H9 (cell line): ENCODE measurements at regions not wholly inside any gene's neighbourhood (a gene's known extent, or its start where the extent isn't known, plus 50 kb on each side); places are given as distances from the start of the nearest gene placed in this dataset.

Source experiments
- DNase-seq: peaks from one replicate; pipeline ENCODE4 v3.0.0-alpha.2; 2017
- H2AFZ ChIP-seq: one replicate; pipeline ENCODE4 v1.6.1; 2013; ENCODE audit warnings: mild to moderate bottlenecking, low read length, control low read depth, moderate library complexity
- H2AK5ac ChIP-seq: 2 replicates; pipeline ENCODE4 v1.6.1; 2013; ENCODE audit warnings: low read length, control low read depth, mixed read lengths; ENCODE audit not compliant: insufficient read length
- H2BK120ac ChIP-seq: one replicate; pipeline ENCODE4 v1.6.1; 2013; ENCODE audit warnings: low read depth, mild to moderate bottlenecking, low read length, control low read depth, inconsistent platforms; ENCODE audit not compliant: poor library complexity, severe bottlenecking
- H2BK12ac ChIP-seq: 2 replicates; pipeline ENCODE4 v1.6.1; 2013; ENCODE audit warnings: low read length, control low read depth, mixed read lengths, low read depth; ENCODE audit not compliant: insufficient read length
- H2BK15ac ChIP-seq: 2 replicates; pipeline ENCODE4 v1.6.1; 2013; ENCODE audit warnings: low read depth, low read length, control low read depth
- H2BK20ac ChIP-seq: one replicate; pipeline ENCODE4 v1.6.1; 2013; ENCODE audit warnings: low read depth, mild to moderate bottlenecking, low read length, control low read depth, inconsistent platforms; ENCODE audit not compliant: poor library complexity, severe bottlenecking
- H2BK5ac ChIP-seq: 2 replicates; pipeline ENCODE4 v1.6.1; 2013; ENCODE audit warnings: low read length, control low read depth, mixed read lengths; ENCODE audit not compliant: insufficient read length
- H3K14ac ChIP-seq: 2 replicates; pipeline ENCODE4 v1.6.1; 2013; ENCODE audit warnings: low read length, control low read depth; ENCODE audit not compliant: insufficient read depth
- H3K18ac ChIP-seq: 2 replicates; pipeline ENCODE4 v1.6.1; 2013; ENCODE audit warnings: low read depth, mild to moderate bottlenecking, mixed read lengths, low read length, control low read depth; ENCODE audit not compliant: insufficient read length
- H3K23ac ChIP-seq: 2 replicates; pipeline ENCODE4 v1.6.1; 2013; ENCODE audit warnings: low read length, control low read depth, mixed read lengths, low read depth; ENCODE audit not compliant: insufficient read length
- H3K23me2 ChIP-seq: 2 replicates; pipeline ENCODE4 v1.6.1; 2013; ENCODE audit warnings: low read depth, mild to moderate bottlenecking, mixed read lengths, low read length, control low read depth; ENCODE audit not compliant: insufficient read length, poor library complexity, severe bottlenecking
- H3K27ac ChIP-seq: 2 replicates; pipeline ENCODE4 v1.5.1; 2013; ENCODE audit warnings: low read length, control low read depth, mixed read lengths, low read depth; ENCODE audit not compliant: insufficient read length
- H3K27me3 ChIP-seq: 2 replicates; pipeline ENCODE4 v1.6.1; 2013; ENCODE audit warnings: low read length, control low read depth, inconsistent platforms; ENCODE audit not compliant: insufficient read depth
- H3K4ac ChIP-seq: 2 replicates; pipeline ENCODE4 v1.6.1; 2013; ENCODE audit warnings: low read depth, mild to moderate bottlenecking, control low read depth, inconsistent platforms, low read length, moderate library complexity
- H3K4me1 ChIP-seq: 2 replicates; pipeline ENCODE4 v1.6.1; 2013; ENCODE audit warnings: low read length, control low read depth, inconsistent platforms; ENCODE audit not compliant: insufficient read depth
- H3K4me2 ChIP-seq: 2 replicates; pipeline ENCODE4 v1.6.1; 2013; ENCODE audit warnings: low read length, control low read depth, mixed read lengths; ENCODE audit not compliant: insufficient read length, insufficient read depth
- H3K56ac ChIP-seq: 2 replicates; pipeline ENCODE4 v1.6.1; 2013; ENCODE audit warnings: low read depth, mild to moderate bottlenecking, mixed read lengths, low read length, control low read depth; ENCODE audit not compliant: insufficient read length
- H3K79me1 ChIP-seq: 2 replicates; pipeline ENCODE4 v1.6.1; 2013; ENCODE audit warnings: low read depth, mild to moderate bottlenecking, moderate library complexity, low read length, control low read depth, inconsistent platforms; ENCODE audit not compliant: insufficient read depth, poor library complexity, severe bottlenecking
- H3K79me2 ChIP-seq: 2 replicates; pipeline ENCODE4 v1.6.1; 2013; ENCODE audit warnings: low read length, control low read depth, inconsistent platforms; ENCODE audit not compliant: insufficient read depth
- H3K9ac ChIP-seq: 2 replicates; pipeline ENCODE4 v1.6.1; 2013; ENCODE audit warnings: low read length, control low read depth, mixed read lengths; ENCODE audit not compliant: insufficient read length; ENCODE audit errors: extremely low read depth
- H3K9me3 ChIP-seq: one replicate; pipeline ENCODE4 v1.6.1; 2013; ENCODE audit warnings: low read depth, low read length, inconsistent platforms; ENCODE audit not compliant: control insufficient read depth
- H3T11ph ChIP-seq: one replicate; pipeline ENCODE4 v1.6.1; 2013; ENCODE audit warnings: mild to moderate bottlenecking, low read length, control low read depth, inconsistent platforms
- H4K20me1 ChIP-seq: one replicate; pipeline ENCODE4 v1.6.1; 2013; ENCODE audit not compliant: control insufficient read depth, insufficient read length, insufficient read depth
- H4K5ac ChIP-seq: 2 replicates; pipeline ENCODE4 v1.6.1; 2013; ENCODE audit warnings: low read depth, mild to moderate bottlenecking, mixed read lengths, low read length, control low read depth; ENCODE audit not compliant: insufficient read length
- H4K8ac ChIP-seq: replicated peaks from 2 replicates; pipeline ENCODE4 v1.6.1; 2013; ENCODE audit warnings: low read length, control low read depth, mixed read lengths, low read depth; ENCODE audit not compliant: insufficient read length
- H4K91ac ChIP-seq: 2 replicates; pipeline ENCODE4 v1.6.1; 2013; ENCODE audit warnings: low read depth, mild to moderate bottlenecking, moderate library complexity, mixed read lengths, low read length, control low read depth; ENCODE audit not compliant: insufficient read length
- H3K27ac Mint-ChIP-seq, 3 experiments: 2 replicates in 2 of 3; 3 replicates in 1 of 3; pipeline ENCODE4 v1.8.0; 2020 to 2021; ENCODE audit warnings: mixed read lengths in 3 of 3, mild to moderate bottlenecking in 1 of 3, moderate library complexity in 1 of 3
- H3K27me3 Mint-ChIP-seq: 2 replicates; pipeline ENCODE4 v1.8.0; 2021; ENCODE audit warnings: low read depth, mild to moderate bottlenecking, moderate library complexity, mixed read lengths
- H3K36me3 Mint-ChIP-seq, 3 experiments: 2 replicates in 2 of 3; 3 replicates in 1 of 3; pipeline ENCODE4 v1.8.0; 2020 to 2021; ENCODE audit warnings: low read depth in 3 of 3, mixed read lengths in 3 of 3; ENCODE audit not compliant: insufficient read depth in 1 of 3
- H3K4me1 Mint-ChIP-seq, 2 experiments: 2 replicates each; pipeline ENCODE4 v1.8.0; 2020; ENCODE audit warnings: mixed read lengths in 2 of 2
- H3K4me3 Mint-ChIP-seq, 2 experiments: 2 replicates in 1 of 2; 3 replicates in 1 of 2; pipeline ENCODE4 v1.8.0; 2020 to 2021; ENCODE audit warnings: mild to moderate bottlenecking in 2 of 2, mixed read lengths in 2 of 2, moderate library complexity in 1 of 2
- H3K9me3 Mint-ChIP-seq, 2 experiments: 2 replicates in 1 of 2; 3 replicates in 1 of 2; pipeline ENCODE4 v1.8.0; 2020; ENCODE audit warnings: mild to moderate bottlenecking in 2 of 2, mixed read lengths in 2 of 2, moderate library complexity in 1 of 2
- WGBS: extraction: QIAGEN DNeasy Blood & Tissue Kit; methylation state at CpG from one replicate; pipeline ENCODE4 v1.1.7; 2013; ENCODE audit warnings: missing lambda C conversion rate, low lambda C conversion rate, mixed read lengths; ENCODE audit not compliant: insufficient read length; ENCODE audit errors: extremely low coverage; 5-methylcytosine and 5-hydroxymethylcytosine counted together
- TF ChIP-seq, protein P1 (sequence below): fragments of 200-600 bp; sonication (generic); conservative IDR thresholded peaks from 3 replicates; pipeline ENCODE4 v1.8.0; 2021; ENCODE audit warnings: antibody characterized with exemption, mild to moderate bottlenecking

DNA sequence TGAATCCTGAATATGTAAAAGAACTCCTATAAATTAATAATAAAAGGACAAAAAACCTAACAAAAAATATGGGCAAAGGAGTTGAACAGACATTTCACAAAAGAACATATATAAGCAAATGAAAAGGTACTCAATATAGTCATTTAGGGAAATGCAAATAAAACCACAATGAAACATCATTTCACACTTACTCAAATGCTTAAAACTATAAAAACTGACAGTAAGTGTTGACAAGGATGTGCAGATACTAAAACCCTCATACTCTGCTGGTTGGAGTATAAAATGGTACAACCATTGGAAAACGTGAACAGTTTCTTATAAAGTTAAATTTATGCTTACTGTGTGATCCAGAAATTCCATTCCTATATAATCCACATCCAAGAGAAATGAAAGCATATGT lies 247.1 kb downstream of the GXYLT1 start:
- H3K23me2 ChIP-seq, result no peaks in the 10 kb centered on the region
- no CpG with 5 or more reads among the region's 1 CpG for WGBS

More for the DNA sequence above, 247.1 kb downstream of the GXYLT1 start:
- no peak overlapping the region for H2BK120ac ChIP-seq
- no peaks in the 10 kb centered on the region for H3K79me1 ChIP-seq
- no peak overlapping the region for H3K23ac ChIP-seq
- no peak overlapping the region for H4K5ac ChIP-seq
- no peaks in the 10 kb centered on the region; a peak in 2 of 7 replicates for H3K36me3 Mint-ChIP-seq
- no peaks in the 10 kb centered on the region for H3K79me2 ChIP-seq
- no peak overlapping the region for H3K9ac ChIP-seq
- H3K9me3 ChIP-seq, result no peaks in the 10 kb centered on the region
- H4K8ac ChIP-seq, result no peak overlapping the region
- H3K27me3 ChIP-seq, result no peaks in the 10 kb centered on the region
- no peak for DNase-seq
- no peaks in the 10 kb centered on the region for H3K4me1 Mint-ChIP-seq
- no peak overlapping the region for H2BK20ac ChIP-seq
- no peak overlapping the region for H2BK12ac ChIP-seq
- no peak overlapping the region for H3T11ph ChIP-seq
- TF ChIP-seq, protein P1, sequence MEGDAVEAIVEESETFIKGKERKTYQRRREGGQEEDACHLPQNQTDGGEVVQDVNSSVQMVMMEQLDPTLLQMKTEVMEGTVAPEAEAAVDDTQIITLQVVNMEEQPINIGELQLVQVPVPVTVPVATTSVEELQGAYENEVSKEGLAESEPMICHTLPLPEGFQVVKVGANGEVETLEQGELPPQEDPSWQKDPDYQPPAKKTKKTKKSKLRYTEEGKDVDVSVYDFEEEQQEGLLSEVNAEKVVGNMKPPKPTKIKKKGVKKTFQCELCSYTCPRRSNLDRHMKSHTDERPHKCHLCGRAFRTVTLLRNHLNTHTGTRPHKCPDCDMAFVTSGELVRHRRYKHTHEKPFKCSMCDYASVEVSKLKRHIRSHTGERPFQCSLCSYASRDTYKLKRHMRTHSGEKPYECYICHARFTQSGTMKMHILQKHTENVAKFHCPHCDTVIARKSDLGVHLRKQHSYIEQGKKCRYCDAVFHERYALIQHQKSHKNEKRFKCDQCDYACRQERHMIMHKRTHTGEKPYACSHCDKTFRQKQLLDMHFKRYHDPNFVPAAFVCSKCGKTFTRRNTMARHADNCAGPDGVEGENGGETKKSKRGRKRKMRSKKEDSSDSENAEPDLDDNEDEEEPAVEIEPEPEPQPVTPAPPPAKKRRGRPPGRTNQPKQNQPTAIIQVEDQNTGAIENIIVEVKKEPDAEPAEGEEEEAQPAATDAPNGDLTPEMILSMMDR, result no peak
- H2AFZ ChIP-seq, result no peak overlapping the region
- no peak overlapping the region for H3K27ac Mint-ChIP-seq
- H4K91ac ChIP-seq, result no peak overlapping the region
- H2BK5ac ChIP-seq, result no peak overlapping the region
- no peak overlapping the region for H3K4ac ChIP-seq
- peaks cover 0 to 5% of the 10 kb centered on the region in 2 experiments; a peak in 3 of 5 replicates for H3K9me3 Mint-ChIP-seq
- H3K4me2 ChIP-seq, result no peak overlapping the region
- H4K20me1 ChIP-seq, result no peaks in the 10 kb centered on the region
- no peak overlapping the region for H3K18ac ChIP-seq
- no peak overlapping the region for H3K56ac ChIP-seq
- no peaks in the 10 kb centered on the region for H3K4me1 ChIP-seq
- H2AK5ac ChIP-seq, result no peak overlapping the region
- H3K27me3 Mint-ChIP-seq, result no peaks in the 10 kb centered on the region
- no peak overlapping the region for H2BK15ac ChIP-seq
- no peak overlapping the region for H3K27ac ChIP-seq
- no peak overlapping the region for H3K4me3 Mint-ChIP-seq
- no peak overlapping the region for H3K14ac ChIP-seq
